DMS79 treated with DMSO at 0.1 percent for 48 hours (cell line): ENCODE measurements at regions not wholly inside any gene's neighbourhood (a gene's known extent, or its start where the extent isn't known, plus 50 kb on each side); places are given as distances from the start of the nearest gene placed in this dataset.
"Not testable (repeated sequence)": the region's sequence is repeated elsewhere in the genome, so short reads cannot be mapped to it uniquely, and the experiment has no call there.

Source experiments
- DNase-seq: peaks from one replicate; lab custom pipeline; 2025; lab: John Stamatoyannopoulos, UW

GRCh38 chr11:35046681-35047080, 92.3 kb upstream of the CD44 start:
- DNase-seq: no peak

GRCh38 chr11:35047179-35047578, 91.8 kb upstream of the CD44 start:
- no peak for DNase-seq

- no peak for DNase-seq
Measured at GRCh38 chr11:35047769-35048168, 91.2 kb upstream of the CD44 start.

- not testable (repeated sequence) for DNase-seq
Measured at GRCh38 chr11:35048346-35048745, 90.6 kb upstream of the CD44 start.

GRCh38 chr11:35049859-35050531, 89.0 kb upstream of the CD44 start:
- no peak for DNase-seq

GRCh38 chr11:35050541-35050995, 88.4 kb upstream of the CD44 start:
- no peak for DNase-seq

GRCh38 chr11:35056391-35057093, 82.4 kb upstream of the CD44 start:
- DNase-seq: no peak

GRCh38 chr11:35057926-35058668, 80.9 kb upstream of the CD44 start:
- DNase-seq: no peak

- no peak for DNase-seq
Measured at GRCh38 chr11:35058669-35059434, 80.1 kb upstream of the CD44 start.

- DNase-seq: no peak
Measured at GRCh38 chr11:35061516-35062440, 77.2 kb upstream of the CD44 start.

- no peak for DNase-seq
Measured at GRCh38 chr11:35063488-35063931, 75.5 kb upstream of the CD44 start.

- no peak for DNase-seq
Measured at GRCh38 chr11:35064114-35064800, 74.7 kb upstream of the CD44 start.

- no peak for DNase-seq
Measured at GRCh38 chr11:35065566-35065965, 73.4 kb upstream of the CD44 start.

- no peak for DNase-seq
Measured at GRCh38 chr11:35066030-35066429, 72.9 kb upstream of the CD44 start.

GRCh38 chr11:35066783-35067423, 72.1 kb upstream of the CD44 start:
- DNase-seq: no peak

GRCh38 chr11:35071722-35072121, 67.2 kb upstream of the CD44 start:
- no peak for DNase-seq

GRCh38 chr11:35073691-35074419, 65.1 kb upstream of the CD44 start:
- DNase-seq: no peak

GRCh38 chr11:35076201-35077100, 62.5 kb upstream of the CD44 start:
- no peak for DNase-seq
